ENCODE measurements at regions not wholly inside any gene's neighbourhood (a gene's known extent, or its start where the extent isn't known, plus 50 kb on each side); places are given as distances from the start of the nearest gene placed in this dataset.

DNA sequence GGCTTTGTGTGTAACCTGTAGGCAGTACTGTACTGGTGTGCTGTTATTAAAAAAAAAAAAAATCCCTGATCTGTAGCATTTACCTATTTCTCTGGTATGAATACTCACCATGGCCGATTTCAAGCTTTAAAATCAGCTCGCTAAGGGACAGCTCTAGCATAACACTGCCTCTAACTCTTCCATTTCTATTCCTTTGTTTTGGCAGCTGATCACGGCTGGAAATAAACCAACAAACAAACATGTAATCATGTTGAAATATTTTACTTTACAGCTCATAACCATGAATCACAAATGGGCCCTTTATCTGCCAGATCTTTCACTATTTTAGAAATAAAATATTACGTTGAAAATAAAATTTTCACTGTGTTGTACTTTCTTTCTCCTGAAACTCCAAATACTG is 60.5 kb upstream of the IL15 start:
- CTCF ChIA-PET (ENCODE audit: partially characterized antibody), result interaction anchor here (0.6 to 1.6 kb wide), 3 partner anchors 10 to 39 kb away, joined by 3 to 4 read pairs (median 3); no protein-coding TSS in a partner anchor
- TF ChIP-seq, protein P1, sequence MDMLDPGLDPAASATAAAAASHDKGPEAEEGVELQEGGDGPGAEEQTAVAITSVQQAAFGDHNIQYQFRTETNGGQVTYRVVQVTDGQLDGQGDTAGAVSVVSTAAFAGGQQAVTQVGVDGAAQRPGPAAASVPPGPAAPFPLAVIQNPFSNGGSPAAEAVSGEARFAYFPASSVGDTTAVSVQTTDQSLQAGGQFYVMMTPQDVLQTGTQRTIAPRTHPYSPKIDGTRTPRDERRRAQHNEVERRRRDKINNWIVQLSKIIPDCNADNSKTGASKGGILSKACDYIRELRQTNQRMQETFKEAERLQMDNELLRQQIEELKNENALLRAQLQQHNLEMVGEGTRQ (IDR thresholded peaks at IDR 0.05; ENCODE audit: low read length), result no peak
- TF ChIP-seq POLR2A (IDR thresholded peaks at IDR 0.05; ENCODE audit: control extremely low read depth in 1 of 2, low read depth in 2 of 2, low read length in 2 of 2), result no peak

More for the DNA sequence above, 60.5 kb upstream of the IL15 start:
- no peaks in the 10 kb centered on the region for H3K4me1 ChIP-seq (replicated peaks in 1 of 4; ENCODE audit: control insufficient read depth in 3 of 4, insufficient read depth in 4 of 4, low read length in 3 of 4)
- H3K4me2 ChIP-seq (ENCODE audit: insufficient read depth in 1 of 2, low read depth in 2 of 2, low read length in 2 of 2), result no peak overlapping the region
- no peak overlapping the region for H3K14ac ChIP-seq (ENCODE audit: insufficient read length)
- no peaks in the 10 kb centered on the region for H3K79me2 ChIP-seq (ENCODE audit: control insufficient read depth in 1 of 2, insufficient read depth in 2 of 2, low read length in 2 of 2)
- no peak overlapping the region for H3K23ac ChIP-seq (ENCODE audit: insufficient read length)
- H2BK15ac ChIP-seq (ENCODE audit: low read length), result no peak overlapping the region
- POLR2A ChIA-PET (ENCODE audit: partially characterized antibody), result no interaction called here
- 84% methylated on average over 4 of the region's 4 CpGs; no CpG with 5 or more reads in 1 of the 2 experiments for WGBS, 2 experiments (ENCODE audit: extremely low coverage in 1 of 2, insufficient coverage in 1 of 2, insufficient read length in 1 of 2, insufficient replicate concordance in 2 of 2, low coverage in 1 of 2, low lambda C conversion rate in 2 of 2, missing lambda C conversion rate in 1 of 2)
- no peak overlapping the region for H2BK20ac ChIP-seq (ENCODE audit: low read length)
- no peak overlapping the region for H3K4ac ChIP-seq (replicated peaks; ENCODE audit: insufficient read length, low read depth, low read length)
- FAIRE-seq (no peak), DNase-seq (ENCODE audit: low read depth in 1 of 2, low spot score in 2 of 2) (no peak)
- no peak overlapping the region for H4K91ac ChIP-seq (replicated peaks; ENCODE audit: insufficient read length, low read length)
- H4K20me1 ChIP-seq (replicated peaks in 1 of 2; ENCODE audit: control insufficient read depth in 1 of 2, insufficient read depth in 2 of 2, low read length in 2 of 2), result no peaks in the 10 kb centered on the region
- H3K27me3 ChIP-seq (replicated peaks in 1 of 4; ENCODE audit: control insufficient read depth in 3 of 4, extremely low read depth in 1 of 4, insufficient read depth in 3 of 4, low read length in 3 of 4), result no peaks in the 10 kb centered on the region
- H2AFZ ChIP-seq (ENCODE audit: low read length), result no peak overlapping the region
- no peak overlapping the region for H3K9ac ChIP-seq (replicated peaks in 1 of 4; ENCODE audit: extremely low read depth in 1 of 4, low read depth in 3 of 4, low read length in 3 of 4)
- H3K9me3 ChIP-seq (ENCODE audit: insufficient read depth in 2 of 2, low read depth in 1 of 2, low read length in 1 of 2), result no peaks in the 10 kb centered on the region
- no peak overlapping the region for H2AK5ac ChIP-seq (ENCODE audit: low read depth, low read length)
- no peak overlapping the region for H3K18ac ChIP-seq (ENCODE audit: extremely low read depth, low read length)
- H3K79me1 ChIP-seq (ENCODE audit: low read depth, low read length), result no peaks in the 10 kb centered on the region
- no peak overlapping the region for H4K5ac ChIP-seq (ENCODE audit: insufficient read length, low read depth, low read length)
- H3K36me3 ChIP-seq (ENCODE audit: control insufficient read depth in 2 of 4, insufficient read depth in 4 of 4, low read length in 3 of 4), result no peaks in the 10 kb centered on the region
- no peaks in the 10 kb centered on the region for H3K23me2 ChIP-seq (ENCODE audit: low read depth, low read length)
- no peak overlapping the region for H3K27ac ChIP-seq (ENCODE audit: low read depth, low read length)
- H2BK120ac ChIP-seq (replicated peaks; ENCODE audit: low read depth, low read length), result no peak overlapping the region
- H2BK12ac ChIP-seq (ENCODE audit: low read depth, low read length), result no peak overlapping the region
- H3K56ac ChIP-seq (replicated peaks; ENCODE audit: insufficient read length, low read depth, low read length), result no peak overlapping the region
- H3K4me3 ChIP-seq (ENCODE audit: extremely low read depth in 1 of 4, insufficient read depth in 2 of 4, low read depth in 3 of 4, low read length in 4 of 4), result no peak overlapping the region
- no peak overlapping the region for H2BK5ac ChIP-seq (ENCODE audit: low read depth, low read length)
- no peak overlapping the region for H4K8ac ChIP-seq (ENCODE audit: extremely low read depth, insufficient read depth, low read length)

All from H1 (cell line).